Activated CD8-positive, alpha-beta memory T cell treated with anti-CD3 and anti-CD28 coated beads for 36 hours (primary cell): ENCODE measurements at regions not wholly inside any gene's neighbourhood (a gene's known extent, or its start where the extent isn't known, plus 50 kb on each side); places are given as distances from the start of the nearest gene placed in this dataset.
"Not testable (repeated sequence)": the region's sequence is repeated elsewhere in the genome, so short reads cannot be mapped to it uniquely, and the experiment has no call there.

Source experiments
- CTCF ChIA-PET: fragments of 350-600 bp; sonication (Branson Sonifier 250); formaldehyde crosslinking; loops from one replicate; lab custom pipeline; 2021; ENCODE audit warnings: antibody characterized with exemption; lab: Charles Lee
- POLR2A ChIA-PET: fragments of 350-600 bp; sonication (Branson Sonifier 250); formaldehyde crosslinking; loops from one replicate; lab custom pipeline; 2021; ENCODE audit warnings: antibody characterized with exemption; lab: Charles Lee

DNA sequence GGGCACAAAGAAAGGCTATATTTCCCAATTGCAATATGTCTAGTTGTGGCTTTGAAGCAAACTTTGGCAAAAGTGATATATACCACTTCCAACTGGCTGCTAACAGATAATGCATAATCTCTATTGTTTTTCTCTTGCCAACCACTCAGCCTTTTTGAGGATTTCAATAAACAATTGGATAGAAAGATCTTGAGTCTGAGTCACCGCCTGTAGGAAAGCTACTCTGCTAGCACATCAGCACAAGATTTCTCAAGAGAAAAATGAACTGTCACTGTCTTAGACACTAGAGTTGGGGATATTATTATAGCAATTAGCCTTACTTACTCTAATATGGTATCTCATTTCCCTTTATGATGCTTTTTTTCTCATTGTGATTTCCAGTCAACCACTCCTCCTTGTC, 119.7 kb downstream of the SST start:
- ChIA-PET POLR2A (no interaction called here), CTCF (no interaction called here)

DNA sequence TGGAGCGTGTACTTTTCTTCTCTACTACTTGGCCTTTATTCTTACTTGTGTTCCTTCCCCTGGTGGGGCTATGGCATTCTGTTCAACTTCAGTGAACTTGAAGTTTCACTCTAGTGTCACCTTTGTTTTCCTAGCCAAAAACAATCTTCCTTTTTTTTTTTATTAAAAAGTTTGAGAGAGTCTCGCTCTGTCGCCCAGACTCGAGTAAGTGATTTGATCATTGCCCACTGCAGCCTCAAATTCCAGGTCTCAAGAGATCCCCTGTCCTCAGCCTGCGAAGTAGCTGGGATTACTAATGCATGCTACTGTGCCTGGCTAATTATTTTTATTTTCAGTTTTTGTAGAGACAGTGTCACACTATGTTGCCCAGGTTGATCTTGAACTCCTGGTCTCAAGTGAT, 124.8 kb downstream of the SST start:
- POLR2A ChIA-PET, result no interaction called here
- CTCF ChIA-PET, result no interaction called here

DNA sequence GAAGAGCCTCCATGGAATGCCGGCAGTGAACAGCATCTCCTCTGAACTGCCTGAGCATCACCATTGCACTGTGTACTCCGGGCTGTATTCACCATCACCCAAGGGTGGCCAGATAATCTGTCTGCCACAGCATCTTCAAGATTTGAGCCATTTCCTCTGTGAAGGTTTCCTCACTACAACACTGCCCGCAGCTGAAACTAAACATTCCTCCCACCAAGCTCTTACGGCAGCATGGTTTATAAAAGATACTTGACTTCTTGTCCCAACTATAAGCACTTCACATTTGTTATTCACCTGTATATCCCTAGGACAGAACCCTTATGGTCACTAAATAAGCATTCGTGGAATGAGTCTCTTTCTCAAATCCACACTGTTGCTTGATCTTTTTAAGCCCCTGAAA, 125.9 kb downstream of the SST start:
- ChIA-PET CTCF (no interaction called here), POLR2A (no interaction called here)

DNA sequence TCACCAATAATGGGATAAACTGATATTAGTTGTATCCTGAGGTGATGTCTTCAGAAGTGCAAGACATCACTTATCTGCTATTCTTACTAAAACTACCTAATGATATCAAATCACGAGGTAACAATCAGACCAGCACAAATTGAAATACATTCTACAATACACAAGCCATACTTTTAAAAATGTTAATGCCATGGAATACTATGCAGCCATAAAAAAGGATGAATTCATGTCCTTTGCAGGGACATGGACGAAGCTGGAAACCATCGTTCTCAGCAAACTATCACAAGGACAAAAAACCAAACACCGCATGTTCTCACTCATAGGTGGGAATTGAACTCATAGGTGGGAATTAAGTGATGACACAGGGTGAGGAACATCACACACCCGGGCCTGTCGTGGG, 129.3 kb downstream of the SST start:
- CTCF ChIA-PET, result no interaction called here
- POLR2A ChIA-PET, result no interaction called here

DNA sequence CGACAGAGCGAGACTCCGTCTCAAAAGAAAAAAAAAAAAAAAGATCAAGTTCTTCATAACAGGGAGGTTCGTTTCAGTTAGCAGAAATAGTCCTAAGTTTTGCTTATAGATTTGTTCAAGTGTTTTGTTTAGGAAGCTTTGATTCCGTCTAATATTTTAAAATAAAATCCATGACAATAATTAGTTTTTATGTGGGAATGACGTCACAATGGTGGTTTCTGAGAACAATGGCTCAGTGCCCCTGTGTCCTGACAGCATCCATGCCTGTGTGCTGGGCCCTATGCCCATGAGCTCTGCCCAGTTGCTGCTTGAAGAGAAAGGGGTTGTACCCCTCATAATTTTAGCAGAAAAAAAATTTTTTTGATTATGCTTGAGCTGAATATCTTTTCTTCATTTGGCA, 134.0 kb downstream of the SST start:
- CTCF ChIA-PET, result no interaction called here
- POLR2A ChIA-PET, result no interaction called here

DNA sequence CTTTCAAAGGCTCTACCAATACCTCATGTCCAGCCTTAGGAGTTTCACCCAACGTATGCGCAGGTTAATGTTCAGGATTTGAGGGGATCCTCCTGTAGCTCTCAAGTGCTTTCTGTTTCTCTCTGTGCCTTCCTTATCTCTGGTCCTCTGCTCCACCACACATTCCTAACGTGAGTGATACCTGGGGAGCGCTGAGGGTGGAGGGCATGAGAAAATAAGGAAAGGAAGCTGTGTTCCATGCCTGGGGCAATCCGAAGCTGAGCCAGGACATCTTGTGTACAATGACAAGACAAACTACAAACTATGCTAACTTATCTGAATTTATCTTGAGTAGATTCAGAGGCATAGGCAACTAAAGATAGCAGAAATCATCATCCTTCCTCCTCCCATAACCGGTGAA, 136.4 kb downstream of the SST start:
- CTCF ChIA-PET, result no interaction called here
- POLR2A ChIA-PET, result interaction anchor here (0.6 kb wide), 1 partner anchor 74 kb away, joined by 4 read pairs; no protein-coding TSS in a partner anchor

DNA sequence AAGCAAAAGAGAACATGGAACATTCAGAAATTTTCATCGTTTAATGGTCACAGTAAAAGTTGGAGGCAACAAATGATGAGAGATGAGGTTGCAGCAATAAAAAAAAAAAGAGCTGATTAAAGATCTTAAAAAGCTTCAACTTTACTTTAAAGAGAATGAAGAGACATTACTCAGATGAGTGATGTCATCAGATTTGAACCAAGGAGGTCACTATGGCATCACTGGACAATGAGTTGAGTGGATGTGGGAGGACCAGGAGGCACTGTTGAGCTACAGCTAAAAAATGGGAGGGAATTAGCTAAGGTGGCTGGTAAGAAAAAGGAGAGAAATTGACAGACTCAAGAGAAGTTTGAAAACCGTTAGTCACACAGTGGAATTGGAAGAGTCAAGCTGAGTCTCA, 138.4 kb downstream of the SST start:
- ChIA-PET CTCF (no interaction called here), POLR2A (no interaction called here)

DNA sequence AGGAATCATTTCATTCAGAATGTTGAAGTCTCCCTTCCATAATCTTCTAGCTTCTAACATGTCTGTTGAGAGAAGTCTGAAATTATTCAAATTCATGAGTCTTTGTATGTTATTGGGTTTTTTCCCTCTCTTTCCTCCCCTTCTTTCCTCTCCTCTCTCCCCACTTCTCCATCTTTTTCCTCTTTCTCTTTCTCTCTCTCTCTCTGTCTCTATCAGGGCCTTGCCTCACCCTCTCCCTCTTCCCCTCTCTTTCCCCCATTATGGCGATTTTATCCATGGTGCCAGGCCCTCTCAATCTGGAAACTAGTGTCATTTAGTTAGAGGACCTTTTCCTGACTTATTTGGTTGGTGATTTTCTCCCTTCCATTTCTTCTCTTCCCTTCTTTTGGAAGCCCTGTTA, 147.3 kb downstream of the SST start:
- ChIA-PET CTCF (no interaction called here), POLR2A (no interaction called here)

DNA sequence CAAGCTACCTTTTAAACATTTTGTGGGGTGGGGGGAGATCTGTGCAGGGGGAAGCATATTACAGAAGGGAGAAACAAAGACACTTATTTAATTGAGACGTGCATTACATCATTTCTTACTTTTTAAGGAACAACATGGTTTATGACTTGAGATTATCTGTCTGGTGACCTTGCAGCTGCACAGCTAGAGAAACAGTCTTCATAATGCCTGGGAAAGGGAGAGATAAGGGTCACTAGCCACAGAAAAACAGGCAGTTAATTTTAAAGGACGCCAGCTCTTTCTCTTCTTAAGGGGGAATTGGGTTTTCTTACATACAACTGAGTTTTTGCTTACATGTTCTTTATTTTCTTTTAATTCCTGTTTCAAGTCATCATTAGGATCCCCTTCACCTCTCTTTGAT, 147.9 kb downstream of the SST start:
- POLR2A ChIA-PET, result no interaction called here
- CTCF ChIA-PET, result no interaction called here

DNA sequence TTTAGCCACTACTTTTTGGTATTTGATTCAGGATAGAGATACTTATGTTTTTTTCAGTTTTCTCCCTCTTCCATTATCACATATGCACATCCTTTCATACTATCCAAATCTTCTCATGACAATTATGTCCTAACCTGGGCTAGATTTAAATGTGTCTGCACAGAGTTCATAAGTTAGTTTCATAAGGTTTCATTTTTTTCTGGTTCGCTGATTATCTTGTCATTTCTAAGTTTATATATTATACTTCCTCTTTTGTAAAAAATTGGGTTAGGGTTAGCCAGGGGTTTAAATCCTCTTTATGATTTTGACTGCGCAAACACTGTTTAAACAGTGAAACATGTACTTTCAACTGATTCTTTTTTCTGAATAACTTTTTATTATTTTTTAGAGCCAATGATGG, 148.6 kb downstream of the SST start:
- ChIA-PET POLR2A (no interaction called here), CTCF (no interaction called here)

DNA sequence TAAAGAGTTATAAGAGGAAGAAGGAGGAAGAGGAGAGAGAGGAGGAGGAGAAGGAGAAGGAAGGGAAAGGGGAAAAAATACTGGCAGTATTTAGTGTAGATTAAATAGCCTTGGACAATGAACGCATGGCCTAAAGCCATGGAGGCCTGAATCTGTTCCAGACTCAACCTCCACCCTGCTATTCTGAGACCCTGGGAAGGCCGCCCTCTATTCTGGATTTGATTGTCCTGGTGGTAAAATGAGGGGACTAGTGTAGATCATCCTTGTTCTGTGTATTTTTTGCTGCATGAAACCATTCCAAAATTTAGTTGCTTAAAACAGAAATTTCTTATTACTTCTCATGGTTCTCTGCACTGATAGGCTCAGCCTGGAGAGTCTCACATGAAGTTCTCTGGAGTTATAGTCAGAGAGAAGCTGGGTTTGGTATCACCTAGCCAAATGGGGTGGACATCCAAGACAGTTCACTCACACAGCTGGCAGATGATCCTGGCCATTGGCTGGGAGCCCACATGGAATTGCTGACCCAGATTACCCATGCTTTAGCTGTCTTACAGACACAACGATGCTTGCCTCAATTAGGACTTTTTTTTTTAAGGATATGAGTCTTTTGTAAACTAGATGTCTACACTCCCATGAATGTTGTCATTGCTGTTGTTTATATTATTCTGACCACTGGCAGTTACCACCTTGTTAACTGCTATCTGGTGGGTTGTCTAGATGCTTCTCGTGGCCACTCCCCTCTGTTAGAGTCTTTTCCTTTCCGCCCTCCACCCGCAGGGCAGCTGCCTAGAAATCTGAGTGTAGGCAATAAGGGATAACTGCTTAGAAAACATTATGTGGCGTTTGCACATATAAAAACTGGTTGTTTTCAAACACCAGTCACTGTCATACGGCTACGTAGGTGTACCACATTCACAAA, 149.9 kb downstream of the SST start:
- ChIA-PET POLR2A (no interaction called here), CTCF (no interaction called here)

DNA sequence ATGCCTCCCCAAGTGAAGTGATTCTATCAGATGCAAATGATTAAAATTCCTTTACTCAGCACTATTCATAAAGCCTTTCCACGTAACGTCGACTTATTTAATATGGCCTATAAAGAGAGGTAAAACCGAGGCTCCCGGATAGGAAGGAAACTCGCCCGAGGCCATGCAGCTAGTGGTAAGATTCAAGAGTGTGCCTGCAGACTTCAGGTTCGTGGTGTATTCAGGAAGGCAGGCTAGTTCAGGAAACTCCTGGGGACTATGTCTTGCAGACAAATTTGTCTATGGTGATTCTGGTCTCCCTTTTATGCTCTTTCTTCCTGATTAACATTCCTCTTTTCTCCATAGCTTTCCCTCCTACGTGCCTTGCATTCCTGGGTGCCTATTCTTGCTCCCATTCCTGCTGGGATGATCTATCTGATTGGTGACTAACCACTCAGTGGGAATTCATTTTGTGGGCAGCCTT, 150.7 kb downstream of the SST start:
- ChIA-PET CTCF (no interaction called here), POLR2A (no interaction called here)

DNA sequence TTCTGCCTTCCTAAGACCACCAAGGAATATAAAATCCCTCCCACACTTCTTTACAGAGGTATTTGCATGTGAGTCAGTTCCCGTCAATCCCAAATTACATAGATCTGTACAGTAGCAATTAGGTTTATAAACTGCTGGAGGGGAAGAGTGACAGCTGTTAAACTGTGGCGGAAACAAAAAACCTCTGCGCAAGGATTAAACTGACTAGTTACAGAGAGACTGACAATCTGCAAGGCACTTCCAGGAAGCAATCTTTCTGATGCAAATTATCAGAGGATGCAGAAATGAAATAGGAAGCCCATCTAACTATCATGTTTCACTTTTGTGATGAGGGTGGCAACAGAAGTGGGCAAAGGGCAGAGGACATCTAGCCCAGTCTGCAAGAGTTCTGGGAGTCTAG, 150.4 kb downstream of the RTP4 start:
- CTCF ChIA-PET, result no interaction called here

DNA sequence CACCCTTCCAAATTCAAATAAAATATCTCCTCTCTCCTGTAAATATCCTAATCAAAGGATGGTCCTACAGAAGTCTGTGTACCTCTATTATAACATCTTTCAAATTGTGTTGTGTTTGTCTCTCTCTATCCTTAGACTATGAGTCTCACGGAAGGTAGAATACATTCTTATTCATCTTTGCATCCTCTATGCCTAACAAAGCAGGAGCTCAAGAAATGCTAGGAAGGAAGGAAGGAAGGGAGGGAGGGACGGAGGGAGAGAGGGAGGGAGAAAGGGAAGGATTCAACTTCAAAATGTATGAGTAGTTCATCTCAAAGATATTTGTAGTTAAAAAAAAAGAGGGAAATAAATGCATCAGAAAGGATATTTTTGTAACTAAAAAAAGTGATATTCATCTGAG, 150.0 kb downstream of the RTP4 start:
- ChIA-PET CTCF (no interaction called here), POLR2A (no interaction called here)

More for the DNA sequence above, 150.4 kb downstream of the RTP4 start:
- POLR2A ChIA-PET, result no interaction called here

DNA sequence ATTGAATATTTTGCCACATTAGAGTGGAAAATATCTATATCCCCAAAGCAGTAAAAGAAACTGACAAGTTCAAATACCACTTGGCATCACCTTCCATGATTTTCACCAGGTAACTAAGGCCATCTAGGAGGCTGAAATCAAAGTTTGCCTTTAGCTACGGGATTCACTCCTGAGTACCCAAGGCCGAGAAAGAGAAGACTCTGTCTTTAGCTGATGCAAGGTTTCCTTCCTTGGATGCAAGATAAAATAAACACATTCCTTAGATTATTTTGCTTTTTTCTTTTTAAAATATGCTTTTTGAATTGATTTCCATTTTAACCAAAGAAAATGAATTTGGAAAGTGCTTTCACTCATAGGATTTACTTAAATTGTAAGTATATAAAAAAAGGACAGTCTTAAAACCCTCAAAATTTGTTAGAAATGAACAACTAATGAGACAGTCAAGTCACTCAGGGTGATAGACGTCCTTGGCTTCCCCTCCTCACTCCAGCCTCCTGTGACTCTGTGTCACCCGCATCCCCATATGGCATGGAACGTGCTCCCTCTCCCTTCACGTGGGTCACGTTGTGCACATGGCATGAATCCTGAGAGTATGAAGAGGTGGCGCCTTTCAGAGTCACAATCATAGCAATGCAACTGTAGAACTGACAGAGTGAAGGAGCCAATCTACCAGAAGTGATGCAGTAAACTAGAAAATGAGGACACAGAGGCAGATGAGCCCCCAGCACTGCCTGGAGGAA, 148.4 kb downstream of the RTP4 start:
- POLR2A ChIA-PET, result no interaction called here
- CTCF ChIA-PET, result no interaction called here

DNA sequence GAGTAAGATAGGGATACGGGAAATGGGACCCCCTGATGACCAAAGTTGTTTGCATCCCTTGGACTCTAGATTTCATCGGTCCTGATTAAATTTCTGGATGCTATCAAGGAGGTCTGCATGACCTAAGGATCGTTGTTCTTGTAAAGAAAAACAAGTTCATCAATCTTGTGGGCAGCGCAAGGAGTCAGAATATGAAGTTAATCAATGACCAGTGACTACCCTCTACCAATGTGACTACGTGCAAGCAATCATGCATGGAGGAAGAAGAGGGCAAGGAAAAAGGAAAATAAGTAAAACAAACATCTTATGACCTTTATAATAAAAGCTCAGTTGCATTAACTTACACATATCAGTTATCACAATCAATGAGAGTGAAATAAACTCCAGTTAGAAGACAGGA, 139.7 kb downstream of the RTP4 start:
- CTCF ChIA-PET, result interaction anchor here (1.2 kb wide), 1 partner anchor 189 kb away, joined by 3 read pairs; no protein-coding TSS in a partner anchor
- POLR2A ChIA-PET, result no interaction called here

DNA sequence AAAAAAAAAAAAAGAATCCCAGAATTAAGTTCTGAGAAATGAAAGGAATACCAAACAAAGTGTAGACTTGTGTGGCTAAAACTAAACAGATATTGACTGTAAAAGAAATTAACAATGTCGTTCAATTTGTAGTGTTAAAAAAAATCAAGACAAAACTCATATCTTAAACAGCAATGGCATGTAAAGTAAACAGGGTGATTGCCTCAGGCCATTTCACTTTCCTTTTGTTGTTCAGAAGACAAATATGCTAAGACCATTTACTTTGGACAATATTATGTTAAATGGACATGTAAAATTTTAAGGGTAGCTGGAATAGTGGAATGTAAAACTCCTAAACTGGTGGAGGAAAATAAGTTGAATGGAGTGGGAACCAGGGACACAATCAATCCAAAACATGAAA, 139.1 kb downstream of the RTP4 start:
- ChIA-PET CTCF (no interaction called here), POLR2A (no interaction called here)

DNA sequence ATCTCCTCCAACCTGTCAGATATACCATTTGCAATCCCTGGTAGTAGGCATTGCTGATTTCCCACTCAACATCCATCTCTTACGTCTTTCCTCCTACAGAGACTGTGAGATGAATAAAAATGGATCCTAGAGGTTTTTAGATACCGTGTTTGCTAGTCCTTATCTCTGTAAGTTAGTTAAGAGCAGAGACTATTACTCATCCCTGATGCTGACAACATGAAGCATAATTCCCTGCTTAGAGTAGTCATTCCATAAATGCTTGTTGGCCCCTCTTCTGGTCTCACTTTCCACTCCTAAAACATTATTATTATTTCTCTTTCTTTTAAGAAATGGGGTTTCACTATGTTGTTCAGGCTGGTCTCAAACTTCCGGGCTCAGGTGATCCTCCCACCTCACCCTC, 136.2 kb downstream of the RTP4 start:
- ChIA-PET POLR2A (no interaction called here), CTCF (no interaction called here)

DNA sequence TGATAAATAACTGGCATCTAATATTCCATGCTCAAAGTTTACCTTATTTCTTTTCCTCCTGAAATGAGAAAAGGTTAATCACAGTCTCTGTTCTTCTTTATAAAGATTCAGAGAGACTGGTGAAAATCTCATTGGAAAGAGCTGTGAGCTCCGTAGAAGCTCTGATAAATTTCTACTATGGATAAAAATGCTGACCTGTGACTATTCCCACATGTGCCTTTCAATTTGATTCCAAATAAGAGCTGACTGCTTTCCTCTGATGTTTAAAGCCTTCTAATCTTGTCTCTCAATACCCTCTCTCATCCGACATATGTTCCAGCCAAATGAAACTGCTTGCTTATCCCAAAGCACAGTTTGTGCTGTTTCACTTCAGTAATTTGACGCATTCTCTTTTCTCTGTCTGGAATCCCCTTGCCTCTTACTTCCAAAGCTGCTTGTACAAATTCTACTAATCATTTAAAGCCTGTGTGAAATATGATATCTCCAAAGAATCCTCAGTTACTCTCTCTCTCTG, 130.1 kb downstream of the RTP4 start:
- CTCF ChIA-PET, result no interaction called here
- POLR2A ChIA-PET, result interaction anchor here (0.6 kb wide), 1 partner anchor 99 kb away, joined by 3 read pairs; no protein-coding TSS in a partner anchor

DNA sequence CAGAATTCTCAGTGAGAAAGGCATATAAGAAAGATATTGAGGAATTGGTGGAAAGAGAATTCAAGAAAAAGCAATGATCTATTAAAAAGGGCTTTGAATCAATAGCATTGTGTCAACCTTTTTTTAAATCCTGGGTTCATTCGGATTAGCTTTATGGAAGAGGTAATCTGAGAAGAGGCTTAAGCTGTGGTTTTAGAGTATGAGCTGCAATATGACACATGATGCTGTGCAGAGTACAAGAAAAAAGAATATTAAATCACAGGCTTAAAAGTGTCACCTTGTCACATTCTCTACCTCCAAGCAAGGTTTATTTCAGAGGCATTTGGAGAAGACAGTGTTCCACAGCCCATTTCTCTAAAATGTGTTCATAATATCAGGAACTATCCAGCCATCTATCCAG, 128.9 kb downstream of the RTP4 start:
- ChIA-PET CTCF (no interaction called here), POLR2A (no interaction called here)

DNA sequence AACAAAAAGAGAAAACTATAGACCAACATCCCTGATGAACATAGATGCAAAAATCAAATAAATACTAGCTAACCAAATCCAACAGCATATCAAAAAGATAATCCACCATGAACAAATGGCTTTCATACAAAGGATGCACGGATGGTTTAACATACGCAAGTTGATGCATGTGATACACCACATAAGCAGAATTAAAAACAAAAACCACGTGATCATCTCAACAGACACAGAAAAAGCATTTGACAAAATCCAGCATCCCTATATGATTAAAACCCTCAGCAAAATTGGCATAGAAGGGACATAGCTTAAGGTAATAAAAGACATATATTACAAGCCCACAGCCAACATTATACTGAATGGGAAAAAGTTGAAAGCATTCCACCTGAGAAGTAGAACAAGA, 125.9 kb downstream of the RTP4 start:
- POLR2A ChIA-PET, CTCF ChIA-PET: not testable (repeated sequence)
